GM19351 (cell line): ENCODE measurements at regions not wholly inside any gene's neighbourhood (a gene's known extent, or its start where the extent isn't known, plus 50 kb on each side); places are given as distances from the start of the nearest gene placed in this dataset.
"Not testable (repeated sequence)": the region's sequence is repeated elsewhere in the genome, so short reads cannot be mapped to it uniquely, and the experiment has no call there.

Experiments used
- ATAC-seq: cut with Tn5 transposase; IDR thresholded peaks from one replicate; pipeline ENCODE4 v1.9.1; 2021; ENCODE audit warnings: mild to moderate bottlenecking, moderate library complexity; ENCODE audit not compliant: unreplicated experiment

- no peak for ATAC-seq
Measured at GRCh38 chr1:56092684-56093570, 486.4 kb downstream of the PLPP3 start.

- ATAC-seq, result not testable (repeated sequence)
Measured at GRCh38 chr1:56089826-56090225, 489.5 kb downstream of the PLPP3 start.

- ATAC-seq, result no peak
Measured at GRCh38 chr1:56084246-56084645, 495.1 kb downstream of the PLPP3 start.

- ATAC-seq, result no peak
Measured at GRCh38 chr1:56081736-56082135, 497.6 kb downstream of the PLPP3 start.

- no peak for ATAC-seq
Measured at GRCh38 chr1:56081173-56081572, 498.2 kb downstream of the PLPP3 start.

GRCh38 chr1:56080123-56080522 lies 499.2 kb downstream of the PLPP3 start:
- ATAC-seq, result no peak

- no peak for ATAC-seq
Measured at GRCh38 chr1:56079391-56079790, 500.0 kb downstream of the PLPP3 start.

- no peak for ATAC-seq
Measured at GRCh38 chr1:56077206-56077605, 502.2 kb downstream of the PLPP3 start.

GRCh38 chr1:56074007-56074651 lies 505.2 kb downstream of the PLPP3 start:
- no peak for ATAC-seq

- ATAC-seq, result no peak
Measured at GRCh38 chr1:56073614-56074006, 505.8 kb downstream of the PLPP3 start.

GRCh38 chr1:56073206-56073605 lies 506.2 kb downstream of the PLPP3 start:
- ATAC-seq, result no peak

- ATAC-seq, result no peak
Measured at GRCh38 chr1:56072310-56072709, 507.1 kb downstream of the PLPP3 start.

- no peak for ATAC-seq
Measured at GRCh38 chr1:56071351-56071750, 508.0 kb downstream of the PLPP3 start.

GRCh38 chr1:56070601-56071000 lies 508.8 kb downstream of the PLPP3 start:
- ATAC-seq, result no peak

- ATAC-seq, result no peak
Measured at GRCh38 chr1:56069824-56070223, 509.5 kb downstream of the PLPP3 start.

- no peak for ATAC-seq
Measured at GRCh38 chr1:56068908-56069307, 510.5 kb downstream of the PLPP3 start.

- ATAC-seq, result no peak
Measured at GRCh38 chr1:56068210-56068609, 511.2 kb downstream of the PLPP3 start.

GRCh38 chr1:56065729-56066128 lies 513.6 kb downstream of the PLPP3 start:
- no peak for ATAC-seq

- ATAC-seq, result no peak
Measured at GRCh38 chr1:56064705-56065104, 514.7 kb downstream of the PLPP3 start.

GRCh38 chr1:56063461-56063860 lies 515.9 kb downstream of the PLPP3 start:
- ATAC-seq, result no peak

GRCh38 chr1:56062625-56063024 lies 516.7 kb downstream of the PLPP3 start:
- no peak for ATAC-seq

- ATAC-seq, result peak; percentile 71
Measured at GRCh38 chr1:56061824-56062223, 517.5 kb downstream of the PLPP3 start.
